Loucy (cell line): ENCODE measurements at regions not wholly inside any gene's neighbourhood (a gene's known extent, or its start where the extent isn't known, plus 50 kb on each side); places are given as distances from the start of the nearest gene placed in this dataset.
"Not testable (repeated sequence)": the region's sequence is repeated elsewhere in the genome, so short reads cannot be mapped to it uniquely, and the experiment has no call there.

Experiments
- H2AFZ ChIP-seq: fragments of 200-600 bp; sonication (generic); 2 replicates; pipeline ENCODE4 v1.6.0; 2016; ENCODE audit warnings: antibody characterized with exemption, mild to moderate bottlenecking, low read length, moderate library complexity
- H3F3A ChIP-seq: fragments of 200-600 bp; 2 replicates; pipeline ENCODE4 v1.6.0; 2016; ENCODE audit warnings: antibody characterized with exemption, low read depth, mild to moderate bottlenecking
- H3K27me3 ChIP-seq: fragments of 200-600 bp; sonication (generic); 2 replicates; pipeline ENCODE4 v1.6.1; 2014; ENCODE audit warnings: low read length, mild to moderate bottlenecking; ENCODE audit not compliant: insufficient read depth, poor library complexity, severe bottlenecking
- H3K36me3 ChIP-seq: fragments of 200-600 bp; sonication (generic); 2 replicates; pipeline ENCODE4 v1.6.1; 2016; ENCODE audit warnings: low read length; ENCODE audit not compliant: insufficient read depth
- H3K4me1 ChIP-seq: fragments of 200-600 bp; sonication (generic); 2 replicates; pipeline ENCODE4 v1.5.1; 2014; ENCODE audit warnings: low read length, mild to moderate bottlenecking; ENCODE audit not compliant: insufficient read depth, poor library complexity, severe bottlenecking
- H3K4me2 ChIP-seq: fragments of 200-600 bp; sonication (generic); 2 replicates; pipeline ENCODE4 v1.6.0; 2014; ENCODE audit warnings: antibody characterized with exemption, low read length, low read depth, mild to moderate bottlenecking; ENCODE audit not compliant: poor library complexity, severe bottlenecking
- H3K4me3 ChIP-seq: fragments of 200-600 bp; sonication (generic); 2 replicates; pipeline ENCODE4 v1.5.1; 2014; ENCODE audit warnings: low read length, mild to moderate bottlenecking, mixed read lengths; ENCODE audit not compliant: poor library complexity, severe bottlenecking
- H3K79me2 ChIP-seq: fragments of 200-600 bp; sonication (generic); 2 replicates; pipeline ENCODE4 v1.6.1; 2014; ENCODE audit warnings: low read length; ENCODE audit not compliant: insufficient read depth
- H3K9ac ChIP-seq: fragments of 200-600 bp; sonication (generic); 2 replicates; pipeline ENCODE4 v1.6.0; 2014; ENCODE audit warnings: mild to moderate bottlenecking, low read depth, low read length, moderate library complexity; ENCODE audit not compliant: poor library complexity, severe bottlenecking
- H3K9me2 ChIP-seq: fragments of 200-600 bp; sonication (generic); replicated peaks from 2 replicates; pipeline ENCODE4 v1.6.1; 2016; ENCODE audit warnings: low read depth, low read length, mixed read lengths
- H3K9me3 ChIP-seq: fragments of 200-600 bp; sonication (generic); 2 replicates; pipeline ENCODE4 v1.6.1; 2014; ENCODE audit warnings: mild to moderate bottlenecking, antibody characterized with exemption, low read length, low read depth; ENCODE audit not compliant: insufficient read depth
- H4K20me1 ChIP-seq: fragments of 200-600 bp; sonication (generic); 2 replicates; pipeline ENCODE4 v1.6.0; 2014; ENCODE audit warnings: antibody characterized with exemption, low read length, mild to moderate bottlenecking; ENCODE audit not compliant: insufficient read depth, poor library complexity, severe bottlenecking
- CTCF ChIP-seq: fragments of 200-600 bp; sonication (generic); conservative IDR thresholded peaks from 2 replicates; pipeline ENCODE4 v1.5.1; 2014; ENCODE audit warnings: mild to moderate bottlenecking, antibody characterized with exemption, low read length
- EZH2phosphoT487 ChIP-seq: fragments of 200-600 bp; IDR thresholded peaks from 2 replicates; pipeline ENCODE4 v1.6.1; 2018; ENCODE audit warnings: antibody characterized with exemption, mild to moderate bottlenecking, moderate library complexity, borderline replicate concordance

GRCh38 chr12:131286301-131286700, 332.6 kb downstream of the ADGRD1 start:
- not testable (repeated sequence) for H3K9ac ChIP-seq, H3K36me3 ChIP-seq, H4K20me1 ChIP-seq, H3K9me2 ChIP-seq, H3K4me2 ChIP-seq, H3K4me1 ChIP-seq, H3K79me2 ChIP-seq, H3K27me3 ChIP-seq, H3K9me3 ChIP-seq, H2AFZ ChIP-seq, H3K4me3 ChIP-seq, H3F3A ChIP-seq

GRCh38 chr12:131287015-131287937, 333.6 kb downstream of the ADGRD1 start:
- Histone ChIP-seq H4K20me1 (no peaks in the 10 kb centered on the region), H2AFZ (no peak overlapping the region), H3K27me3 (no peaks in the 10 kb centered on the region), H3K9me2 (no peaks in the 10 kb centered on the region), H3K9me3 (no peaks in the 10 kb centered on the region), H3K9ac (no peak overlapping the region), H3K4me2 (no peak overlapping the region), H3K4me1 (no peaks in the 10 kb centered on the region), H3K36me3 (no peaks in the 10 kb centered on the region), H3F3A (no peaks in the 10 kb centered on the region), H3K79me2 (no peaks in the 10 kb centered on the region), H3K4me3 (no peak overlapping the region)
- TF ChIP-seq CTCF (no peak), EZH2phosphoT487 (no peak)

- Histone ChIP-seq H3K9ac (no peak overlapping the region), H3K4me3 (no peak overlapping the region), H3K9me3 (no peaks in the 10 kb centered on the region), H3K36me3 (no peaks in the 10 kb centered on the region), H3F3A (no peaks in the 10 kb centered on the region), H3K79me2 (no peaks in the 10 kb centered on the region), H2AFZ (no peak overlapping the region), H3K27me3 (no peaks in the 10 kb centered on the region), H3K9me2 (no peaks in the 10 kb centered on the region), H3K4me2 (no peak overlapping the region), H4K20me1 (no peaks in the 10 kb centered on the region), H3K4me1 (no peaks in the 10 kb centered on the region)
- TF ChIP-seq EZH2phosphoT487 (no peak), CTCF (no peak)
Observed at GRCh38 chr12:131287938-131288764, 334.4 kb downstream of the ADGRD1 start.

- H4K20me1 ChIP-seq, H3K9ac ChIP-seq, H3K79me2 ChIP-seq, H3K27me3 ChIP-seq, H3K36me3 ChIP-seq, H3K4me3 ChIP-seq, H2AFZ ChIP-seq, H3K9me2 ChIP-seq, H3F3A ChIP-seq, H3K9me3 ChIP-seq, H3K4me2 ChIP-seq, H3K4me1 ChIP-seq: not testable (repeated sequence)
Observed at GRCh38 chr12:131288765-131289695, 335.3 kb downstream of the ADGRD1 start.

GRCh38 chr12:131289807-131290206, 336.1 kb downstream of the ADGRD1 start:
- H3K9ac ChIP-seq, H3K4me1 ChIP-seq, H3K4me2 ChIP-seq, H3K27me3 ChIP-seq, H3K9me2 ChIP-seq, H3K36me3 ChIP-seq, H3K9me3 ChIP-seq, H2AFZ ChIP-seq, H4K20me1 ChIP-seq, H3K79me2 ChIP-seq, H3F3A ChIP-seq, H3K4me3 ChIP-seq: not testable (repeated sequence)
